Effector CD8-positive, alpha-beta T cell (primary cell): ENCODE measurements at regions not wholly inside any gene's neighbourhood (a gene's known extent, or its start where the extent isn't known, plus 50 kb on each side); places are given as distances from the start of the nearest gene placed in this dataset.

Experiments used
- DNase-seq: peaks from one replicate; lab custom pipeline; 2025; lab: John Stamatoyannopoulos, UW

- no peak for DNase-seq
Observed at GRCh38 chr2:29974086-29974485, 52.7 kb upstream of the ALK start.

- no peak for DNase-seq
Observed at GRCh38 chr2:29977284-29977683, 55.9 kb upstream of the ALK start.

GRCh38 chr2:29981402-29981801, 60.0 kb upstream of the ALK start:
- DNase-seq, result no peak

- DNase-seq, result no peak
Observed at GRCh38 chr2:29983308-29983707, 61.9 kb upstream of the ALK start.

DNA sequence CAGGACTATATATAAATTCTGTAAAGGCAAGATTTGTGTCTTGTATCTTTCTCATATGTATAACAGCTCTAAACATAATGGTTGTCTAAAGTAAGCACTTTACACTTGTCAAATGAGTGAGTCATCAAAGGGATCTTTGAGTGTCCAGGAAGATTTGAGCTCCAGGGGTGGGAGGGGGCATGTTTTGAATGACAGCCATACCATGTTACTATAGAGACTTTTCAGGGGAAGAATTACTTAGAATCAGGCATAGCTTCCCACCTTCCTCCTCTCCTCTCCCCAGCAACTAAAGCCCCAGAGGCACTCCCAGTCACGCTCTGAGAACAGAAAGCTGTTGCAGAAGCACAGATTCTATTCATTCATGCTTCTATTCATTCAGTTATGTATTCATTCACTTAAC, 65.8 kb upstream of the ALK start:
- no peak for DNase-seq

GRCh38 chr2:29990129-29990528, 68.7 kb upstream of the ALK start:
- no peak for DNase-seq

GRCh38 chr2:29991086-29991485, 69.7 kb upstream of the ALK start:
- no peak for DNase-seq

- no peak for DNase-seq
Observed at GRCh38 chr2:29995241-29995640, 73.9 kb upstream of the ALK start.

- DNase-seq, result no peak
Observed at GRCh38 chr2:30003128-30003527, 81.7 kb upstream of the ALK start.

DNA sequence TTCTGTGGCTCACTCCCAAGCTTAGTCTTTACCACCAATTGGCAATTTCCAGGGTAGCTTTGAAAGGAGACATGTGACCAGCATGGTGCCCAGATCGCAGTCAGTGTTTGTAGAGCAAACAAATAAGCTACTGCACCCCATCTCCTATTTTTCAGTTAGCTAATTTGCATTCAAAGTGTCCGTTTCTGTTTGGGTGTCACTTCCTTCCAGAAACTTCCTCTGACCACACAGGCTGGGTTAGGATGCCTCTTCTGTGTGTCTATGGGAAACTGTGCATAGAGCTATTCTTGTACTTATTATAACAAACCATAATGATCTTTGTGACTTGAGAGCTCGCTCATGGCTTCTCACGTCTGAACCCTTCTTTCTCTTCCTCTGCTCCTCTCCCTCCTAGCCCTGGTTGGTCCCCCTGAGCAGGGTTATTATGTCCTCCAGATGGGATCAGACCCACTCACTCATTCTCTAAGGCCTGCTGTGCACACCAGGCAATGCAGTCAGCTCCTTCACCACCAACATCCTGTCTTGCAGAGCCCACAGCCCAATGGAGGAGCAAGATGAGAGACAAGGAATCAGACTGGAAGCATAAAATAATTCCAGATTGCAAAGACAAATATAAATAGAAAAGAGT, 101.2 kb upstream of the ALK start:
- no peak for DNase-seq

DNA sequence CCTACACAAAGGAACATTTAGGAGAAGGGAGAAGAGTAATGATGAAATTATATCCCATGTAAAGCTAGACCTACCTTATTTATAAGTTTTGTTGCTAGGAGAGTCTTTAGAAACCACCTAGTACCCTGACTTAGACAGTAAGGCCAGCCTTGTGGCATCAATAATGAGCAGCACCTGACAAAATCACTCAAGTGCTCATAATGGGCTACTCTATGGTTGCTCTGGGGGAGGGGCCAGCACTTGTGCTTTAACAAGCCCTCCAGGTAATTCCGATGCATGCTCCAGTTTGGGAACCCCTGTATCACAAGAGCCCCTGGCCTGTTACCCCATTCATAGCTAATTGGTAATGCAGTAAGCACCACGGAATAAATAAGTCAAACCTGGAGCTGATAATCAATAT, 102.9 kb upstream of the ALK start:
- DNase-seq, result no peak

GRCh38 chr2:30026091-30027055, 105.0 kb upstream of the ALK start:
- no peak for DNase-seq

GRCh38 chr2:30029804-30030203, 108.4 kb upstream of the ALK start:
- DNase-seq, result no peak

DNA sequence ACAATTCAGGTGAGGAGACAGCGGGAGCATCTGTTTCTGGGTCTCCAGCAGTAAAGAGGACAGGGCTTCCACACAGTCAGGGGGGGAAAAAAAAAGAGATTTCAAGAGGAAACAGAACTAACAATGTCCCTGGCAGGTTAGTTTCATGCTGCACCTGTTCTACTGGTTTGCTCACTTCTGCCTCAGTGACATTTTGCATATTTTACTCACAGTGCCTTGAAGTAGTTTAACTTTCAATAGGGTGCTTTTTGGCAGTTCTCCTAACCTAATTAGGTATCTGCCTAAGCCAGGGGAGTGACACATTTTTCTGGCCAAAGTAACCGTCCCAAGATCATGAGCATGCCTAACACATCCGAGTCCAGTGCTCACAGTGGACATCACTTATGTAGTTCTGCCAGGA, 109.0 kb upstream of the ALK start:
- no peak for DNase-seq

GRCh38 chr2:30031184-30031583, 109.8 kb upstream of the ALK start:
- no peak for DNase-seq

- DNase-seq, result no peak
Observed at GRCh38 chr2:30034052-30034775, 112.6 kb upstream of the YPEL5 start.

GRCh38 chr2:30037016-30037415, 109.8 kb upstream of the YPEL5 start:
- no peak for DNase-seq

- DNase-seq, result no peak
Observed at GRCh38 chr2:30038419-30038818, 108.4 kb upstream of the YPEL5 start.

GRCh38 chr2:30039101-30039500, 107.7 kb upstream of the YPEL5 start:
- DNase-seq, result no peak

DNA sequence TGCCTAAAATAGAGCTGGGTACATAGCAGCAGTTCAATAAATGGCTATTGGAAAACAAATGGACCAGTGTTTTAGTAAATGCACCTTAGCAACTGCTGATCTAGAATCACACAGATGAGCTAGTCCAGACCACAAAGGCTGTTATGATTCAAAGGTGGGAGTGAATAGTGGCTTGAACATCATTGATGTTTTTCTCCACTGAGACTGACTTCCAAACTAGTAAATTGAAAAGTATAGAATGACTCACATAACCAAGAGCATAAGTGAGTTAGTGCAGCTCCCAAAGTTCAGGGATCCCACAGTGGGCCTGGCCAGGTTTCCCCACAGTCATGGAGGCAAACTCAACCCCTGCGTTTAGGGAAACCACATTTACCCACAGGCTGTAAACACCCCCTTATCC, 106.7 kb upstream of the YPEL5 start:
- no peak for DNase-seq

DNA sequence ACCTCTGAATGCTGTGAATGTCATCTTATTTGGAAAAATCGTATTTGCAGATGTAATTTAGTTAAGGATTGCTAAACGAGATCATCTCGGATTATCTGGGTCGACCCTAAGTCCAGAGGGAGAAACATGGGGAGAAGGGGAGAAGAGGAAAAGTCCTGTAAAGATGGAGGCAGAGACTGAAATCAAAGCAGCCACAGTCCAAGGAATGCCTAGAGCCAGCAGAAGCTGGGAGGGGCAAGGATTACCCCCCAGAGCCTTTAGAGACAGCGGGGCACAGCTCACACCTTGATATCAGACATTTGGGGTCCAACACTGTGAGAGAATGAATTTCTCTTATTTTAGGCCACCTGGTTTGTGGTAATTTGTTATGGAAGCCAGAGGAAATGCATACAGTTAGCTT, 104.9 kb upstream of the YPEL5 start:
- DNase-seq, result no peak

- no peak for DNase-seq
Observed at GRCh38 chr2:30046396-30046795, 100.4 kb upstream of the YPEL5 start.

GRCh38 chr2:30046979-30047378, 99.8 kb upstream of the YPEL5 start:
- no peak for DNase-seq
